Body of pancreas (tissue), 4 donors: ENCODE measurements at regions not wholly inside any gene's neighbourhood (a gene's known extent, or its start where the extent isn't known, plus 50 kb on each side); places are given as distances from the start of the nearest gene placed in this dataset.

Source experiments
- CTCF ChIP-seq, 7 experiments: fragments of 450-650 bp in 4 of 7; fragments of 200-600 bp in 3 of 7; sonication (generic) in 3 of 7; IDR thresholded peaks; one replicate each; pipeline ENCODE4 v1.5.1; 2016 to 2019; ENCODE audit warnings: antibody characterized with exemption in 7 of 7
- POLR2A ChIP-seq, 3 donors: fragments of 450-650 bp; IDR thresholded peaks; one replicate each; pipeline ENCODE4 v1.6.1; 2016; ENCODE audit warnings: antibody characterized with exemption in 3 of 3, mild to moderate bottlenecking in 2 of 3

- TF ChIP-seq CTCF (IDR thresholded peaks at IDR 0.05) (no peak), POLR2A (IDR thresholded peaks at IDR 0.05) (no peak)
These were observed 299.6 kb downstream of the MDFIC start for GRCh38 chr7:115221456-115221855.
